KOPT-K1 (cell line): ENCODE measurements at regions not wholly inside any gene's neighbourhood (a gene's known extent, or its start where the extent isn't known, plus 50 kb on each side); places are given as distances from the start of the nearest gene placed in this dataset.

ENCODE experiments used
- H3K27ac ChIP-seq: fragments of 200-600 bp; sonication (generic); 2 replicates; pipeline ENCODE4 v1.5.1; 2016; ENCODE audit warnings: antibody characterized with exemption, mild to moderate bottlenecking, low read depth, low read length; ENCODE audit not compliant: poor library complexity, severe bottlenecking
- H3K36me3 ChIP-seq: fragments of 200-600 bp; sonication (generic); 2 replicates; pipeline ENCODE4 v1.5.1; 2017; ENCODE audit warnings: antibody characterized with exemption, mild to moderate bottlenecking, low read length, moderate library complexity; ENCODE audit not compliant: insufficient read depth
- H3K9me3 ChIP-seq: fragments of 200-600 bp; sonication (generic); 2 replicates; pipeline ENCODE4 v1.5.1; 2017; ENCODE audit warnings: antibody characterized with exemption, low read length, mild to moderate bottlenecking; ENCODE audit not compliant: insufficient read depth, poor library complexity, severe bottlenecking

- H3K36me3 ChIP-seq = no peaks in the 10 kb centered on the region
- no peaks in the 10 kb centered on the region for H3K9me3 ChIP-seq
- H3K27ac ChIP-seq = no peak overlapping the region
These were observed 80.5 kb downstream of the IRX2 start for GRCh38 chr5:2670940-2671339.

GRCh38 chr5:2669913-2670312 is 81.6 kb downstream of the IRX2 start:
- Histone ChIP-seq H3K9me3 (no peaks in the 10 kb centered on the region), H3K27ac (no peak overlapping the region)

GRCh38 chr5:2669259-2669658 is 82.2 kb downstream of the IRX2 start:
- Histone ChIP-seq H3K27ac (no peak overlapping the region), H3K36me3 (no peaks in the 10 kb centered on the region), H3K9me3 (no peaks in the 10 kb centered on the region)

More at GRCh38 chr5:2669913-2670312, 81.6 kb downstream of the IRX2 start:
- no peaks in the 10 kb centered on the region for H3K36me3 ChIP-seq

GRCh38 chr5:2666081-2666480 is 85.4 kb downstream of the IRX2 start:
- Histone ChIP-seq H3K27ac (no peak overlapping the region), H3K9me3 (no peaks in the 10 kb centered on the region), H3K36me3 (no peaks in the 10 kb centered on the region)

- Histone ChIP-seq H3K27ac (no peak overlapping the region), H3K36me3 (no peaks in the 10 kb centered on the region), H3K9me3 (peaks cover 4% of the 10 kb centered on the region)
These were observed 88.0 kb downstream of the IRX2 start for GRCh38 chr5:2663489-2663888.

- H3K27ac ChIP-seq = no peak overlapping the region
- H3K9me3 ChIP-seq = peaks cover 4% of the 10 kb centered on the region
- no peaks in the 10 kb centered on the region for H3K36me3 ChIP-seq
These were observed 91.2 kb downstream of the IRX2 start for GRCh38 chr5:2660315-2660714.

GRCh38 chr5:2658881-2659470 is 92.5 kb downstream of the IRX2 start:
- Histone ChIP-seq H3K27ac (no peak overlapping the region), H3K9me3 (peaks cover 4% of the 10 kb centered on the region), H3K36me3 (no peaks in the 10 kb centered on the region)

GRCh38 chr5:2658447-2658846 is 93.0 kb downstream of the IRX2 start:
- H3K27ac ChIP-seq = no peak overlapping the region
- H3K36me3 ChIP-seq = no peaks in the 10 kb centered on the region
- peaks cover 4% of the 10 kb centered on the region for H3K9me3 ChIP-seq

- H3K27ac ChIP-seq = no peak overlapping the region
- H3K9me3 ChIP-seq = peaks cover 4% of the 10 kb centered on the region
- no peaks in the 10 kb centered on the region for H3K36me3 ChIP-seq
These were observed 94.3 kb downstream of the IRX2 start for GRCh38 chr5:2657151-2657550.

GRCh38 chr5:2656206-2656605 is 95.3 kb downstream of the IRX2 start:
- H3K9me3 ChIP-seq = peaks cover 4% of the 10 kb centered on the region
- no peaks in the 10 kb centered on the region for H3K36me3 ChIP-seq
- no peak overlapping the region for H3K27ac ChIP-seq

GRCh38 chr5:2653991-2654390 is 97.5 kb downstream of the IRX2 start:
- Histone ChIP-seq H3K27ac (no peak overlapping the region), H3K9me3 (peaks cover 4% of the 10 kb centered on the region), H3K36me3 (no peaks in the 10 kb centered on the region)

- no peaks in the 10 kb centered on the region for H3K9me3 ChIP-seq
- H3K36me3 ChIP-seq = no peaks in the 10 kb centered on the region
- no peak overlapping the region for H3K27ac ChIP-seq
These were observed 100.4 kb downstream of the IRX2 start for GRCh38 chr5:2651116-2651515.

GRCh38 chr5:2642684-2643345 is 108.7 kb downstream of the IRX2 start:
- H3K36me3 ChIP-seq = no peaks in the 10 kb centered on the region
- no peaks in the 10 kb centered on the region for H3K9me3 ChIP-seq
- H3K27ac ChIP-seq = no peak overlapping the region

- H3K9me3 ChIP-seq = no peaks in the 10 kb centered on the region
- no peak overlapping the region for H3K27ac ChIP-seq
- H3K36me3 ChIP-seq = no peaks in the 10 kb centered on the region
These were observed 110.8 kb downstream of the IRX2 start for GRCh38 chr5:2640717-2641116.

- Histone ChIP-seq H3K9me3 (no peaks in the 10 kb centered on the region), H3K27ac (no peak overlapping the region), H3K36me3 (no peaks in the 10 kb centered on the region)
These were observed 112.1 kb downstream of the IRX2 start for GRCh38 chr5:2639425-2639824.
